Skin of body (tissue), 1 donor: ENCODE measurements at regions not wholly inside any gene's neighbourhood (a gene's known extent, or its start where the extent isn't known, plus 50 kb on each side); places are given as distances from the start of the nearest gene placed in this dataset.

ENCODE experiments used
- DNase-seq: peaks from one replicate; lab custom pipeline; 2025; lab: John Stamatoyannopoulos, UW

DNA sequence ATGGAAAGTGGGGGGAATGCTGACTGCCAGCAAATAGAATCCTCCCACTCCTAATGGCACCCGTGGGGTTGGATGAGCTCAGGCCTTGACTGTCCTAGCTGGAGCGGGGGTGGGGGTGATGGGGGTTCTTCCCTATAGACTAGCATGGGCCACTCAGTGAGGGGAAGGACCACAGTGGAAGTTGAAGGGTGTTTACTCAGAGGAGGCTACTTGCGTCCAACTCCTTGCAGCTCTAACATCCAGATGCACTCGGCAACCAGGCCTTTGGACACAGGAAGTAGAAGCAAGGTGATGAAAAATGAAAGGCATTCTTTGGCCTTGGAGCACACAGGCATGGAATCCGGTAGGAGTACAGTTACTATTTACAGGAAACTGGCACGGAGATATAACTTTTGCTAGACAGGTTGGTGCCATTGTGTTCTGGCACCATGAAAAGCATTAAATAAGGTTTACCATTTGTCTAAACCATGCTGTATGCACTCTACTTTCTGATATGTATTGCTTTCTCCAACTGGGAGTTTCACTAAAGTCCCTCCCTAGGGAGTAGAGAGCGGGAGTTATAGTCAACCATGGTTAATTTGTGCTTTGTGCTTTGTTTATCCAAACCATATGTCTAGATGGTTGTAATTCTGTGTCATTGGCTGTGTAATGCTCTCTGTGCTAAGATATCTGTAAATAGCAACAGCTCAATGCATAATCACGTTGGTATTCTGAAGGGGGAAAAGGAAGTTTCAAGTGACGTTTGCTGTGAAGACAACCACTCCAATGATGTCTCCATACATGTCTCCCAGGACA is 125.3 kb downstream of the TSHZ3 start:
- DNase-seq = peak; percentile 95

DNA sequence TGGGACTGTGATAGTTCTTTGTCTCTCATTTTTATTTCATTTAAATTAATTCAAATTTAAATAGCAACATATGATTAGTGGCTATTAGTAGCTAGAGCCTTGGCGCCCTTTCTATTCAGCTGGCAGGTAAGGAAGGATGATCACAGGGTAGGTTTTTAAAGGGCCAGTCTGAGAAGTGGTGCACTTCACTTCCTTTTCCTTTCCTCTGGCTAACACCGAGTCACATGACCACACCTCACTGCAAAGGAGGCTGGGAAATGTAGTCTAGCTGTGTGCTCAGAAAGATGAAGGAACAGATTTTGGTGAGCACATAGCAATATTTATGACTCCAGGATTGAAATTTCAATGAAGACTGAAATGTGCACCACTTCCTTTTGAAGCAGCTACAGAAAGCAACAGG is 128.7 kb downstream of the TSHZ3 start:
- DNase-seq = no peak

GRCh38 chr19:31214997-31215396 is 134.2 kb downstream of the TSHZ3 start:
- DNase-seq = no peak

- DNase-seq = peak; percentile 56
Measured at GRCh38 chr19:31214086-31214485, 135.2 kb downstream of the TSHZ3 start.

GRCh38 chr19:31211088-31211487 is 138.1 kb downstream of the TSHZ3 start:
- no peak for DNase-seq

DNA sequence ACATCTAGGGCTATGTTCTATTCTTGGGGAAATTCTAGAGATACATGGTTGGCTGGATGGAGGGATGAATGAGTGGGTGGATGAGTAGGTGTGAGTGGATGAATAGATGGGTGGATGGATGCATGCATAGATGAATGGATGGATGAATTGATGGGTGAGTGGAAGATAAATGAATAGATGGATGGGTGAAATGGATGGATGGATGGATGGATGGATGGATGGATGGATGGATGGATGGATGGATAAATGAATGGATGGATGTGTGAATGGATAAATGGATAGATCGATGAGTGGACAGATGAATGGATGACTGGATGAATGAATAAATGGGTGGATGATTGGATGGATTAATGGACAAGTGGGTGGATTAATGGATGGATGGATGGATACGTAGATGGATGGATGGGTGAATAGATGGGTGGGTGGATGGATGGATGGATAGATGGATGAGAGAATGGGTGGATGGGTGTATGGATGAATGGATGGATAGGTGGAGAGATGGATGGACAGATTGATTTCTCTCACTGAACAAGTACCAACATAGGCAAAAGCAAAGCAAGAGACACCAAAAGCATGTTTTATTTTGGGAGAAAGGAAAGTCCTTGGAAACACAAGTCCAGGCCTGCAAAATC is 143.2 kb downstream of the TSHZ3 start:
- DNase-seq = no peak

GRCh38 chr19:31204115-31204514 is 145.1 kb downstream of the TSHZ3 start:
- DNase-seq = no peak

DNA sequence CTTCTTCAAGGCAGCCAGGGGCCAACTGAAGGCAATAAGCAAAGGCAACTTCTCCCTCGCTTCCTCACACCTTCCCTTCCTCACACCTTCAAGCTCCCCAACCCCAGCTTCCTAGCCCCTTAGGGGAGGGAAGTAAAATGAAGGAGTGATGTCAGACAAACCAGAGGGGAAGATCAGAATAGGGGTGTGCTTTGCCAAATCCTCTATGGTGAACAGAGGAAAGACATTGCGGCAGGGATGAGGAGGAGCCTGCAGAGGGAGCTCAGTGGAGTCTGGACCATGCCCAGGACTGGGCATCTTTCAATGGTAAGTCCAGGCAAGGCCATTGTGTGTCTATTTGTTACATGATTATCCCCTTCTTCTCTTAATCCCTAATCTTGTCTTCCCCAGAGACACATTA is 164.0 kb downstream of the TSHZ3 start:
- DNase-seq = no peak

DNA sequence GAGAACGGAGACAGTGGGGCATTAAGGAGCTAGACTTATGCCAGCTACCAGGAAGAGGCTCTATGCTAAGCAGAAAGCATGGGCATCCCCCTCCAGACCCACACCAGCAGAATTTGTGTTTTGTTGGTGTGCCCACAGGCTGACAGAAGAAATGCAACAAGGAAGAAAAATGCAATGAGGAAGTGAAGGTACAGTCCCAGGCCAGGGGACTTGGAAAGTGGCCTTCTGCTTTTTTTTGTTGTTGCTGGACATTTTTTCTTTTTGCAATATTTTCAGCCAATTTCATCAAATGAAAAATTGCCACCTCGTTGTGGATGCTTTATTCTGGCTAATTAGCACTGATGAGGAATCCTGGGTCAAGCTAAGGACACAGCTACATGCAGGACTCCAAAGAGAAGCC is 167.7 kb downstream of the TSHZ3 start:
- DNase-seq = no peak

- DNase-seq = no peak
Measured at GRCh38 chr19:31180907-31181306, 168.3 kb downstream of the TSHZ3 start.

DNA sequence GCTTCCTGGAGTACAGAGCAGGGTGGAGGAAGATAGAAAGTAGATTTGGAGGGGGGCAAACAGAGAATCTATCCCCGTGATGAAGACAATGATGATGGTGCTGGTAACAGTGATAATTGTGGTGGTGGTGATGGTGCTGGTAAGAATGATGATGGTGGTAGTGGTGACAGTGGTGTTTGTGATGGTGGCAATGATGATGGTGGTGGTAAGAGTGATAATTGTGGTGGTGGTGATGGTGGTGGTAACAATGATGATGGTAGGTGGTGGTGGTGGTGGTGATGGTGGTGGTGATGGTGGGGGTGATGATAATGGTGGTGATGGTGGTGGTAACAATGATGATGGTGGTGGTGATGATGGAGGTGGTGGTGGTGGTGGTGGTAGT is 169.8 kb downstream of the TSHZ3 start:
- DNase-seq = no peak

DNA sequence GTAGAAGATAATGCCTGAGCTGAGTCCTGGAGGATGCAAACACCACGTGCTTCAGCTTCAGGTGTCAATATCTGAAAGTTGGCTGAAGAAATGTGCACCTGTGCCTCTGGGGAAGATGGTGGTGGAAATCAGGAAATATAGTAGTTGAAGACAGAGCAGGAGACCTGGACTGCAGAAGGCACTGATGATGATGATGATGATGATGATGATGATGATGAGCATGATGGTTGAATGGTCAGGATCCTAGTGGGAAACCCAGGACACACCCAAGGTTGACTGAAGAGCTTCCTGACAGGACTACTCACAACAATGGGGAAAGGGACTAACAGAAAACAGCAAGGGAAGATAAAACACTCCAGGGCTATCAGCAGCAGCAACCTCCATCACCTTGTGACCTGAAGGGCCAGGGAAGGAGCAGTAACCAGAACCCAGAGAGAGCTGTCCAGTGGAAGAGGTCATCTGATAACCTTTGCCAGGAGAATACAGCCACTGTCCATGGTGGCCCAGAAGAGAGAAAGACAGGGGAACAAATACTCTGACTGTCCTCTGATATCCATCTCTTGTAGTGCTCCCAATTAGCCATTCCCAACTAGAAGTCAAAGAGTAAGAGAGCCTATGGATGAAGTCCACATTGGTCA is 170.3 kb downstream of the TSHZ3 start:
- no peak for DNase-seq

GRCh38 chr19:31177246-31177645 is 172.0 kb downstream of the TSHZ3 start:
- no peak for DNase-seq

- DNase-seq = no peak
Measured at GRCh38 chr19:31175564-31176348, 173.5 kb downstream of the TSHZ3 start.

- DNase-seq = no peak
Measured at GRCh38 chr19:31174948-31175347, 174.3 kb downstream of the TSHZ3 start.

DNA sequence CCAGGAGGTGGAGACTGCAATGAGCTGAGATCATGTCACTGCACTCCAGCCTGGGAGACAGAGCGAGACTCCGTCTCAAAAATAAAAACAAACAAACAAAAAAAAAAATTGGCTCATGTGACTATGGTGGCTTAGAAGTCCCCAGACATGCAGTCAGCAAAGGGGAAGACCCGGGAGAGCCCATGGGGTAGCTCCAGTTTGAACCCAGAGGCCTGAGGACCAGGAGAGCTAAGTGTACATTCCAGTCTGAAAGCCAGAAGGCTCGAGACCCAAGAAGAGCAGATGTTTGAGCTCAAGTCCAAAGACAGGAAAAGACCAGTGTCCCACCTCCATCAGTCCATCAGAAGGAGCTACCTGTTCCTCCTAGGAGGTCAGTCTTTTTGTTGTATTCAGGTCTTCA is 175.2 kb downstream of the TSHZ3 start:
- DNase-seq = no peak

GRCh38 chr19:31171936-31172335 is 177.3 kb downstream of the TSHZ3 start:
- DNase-seq = no peak

GRCh38 chr19:31170046-31170445 is 179.2 kb downstream of the TSHZ3 start:
- DNase-seq = no peak

GRCh38 chr19:31168106-31168625 is 181.1 kb downstream of the TSHZ3 start:
- DNase-seq = no peak

DNA sequence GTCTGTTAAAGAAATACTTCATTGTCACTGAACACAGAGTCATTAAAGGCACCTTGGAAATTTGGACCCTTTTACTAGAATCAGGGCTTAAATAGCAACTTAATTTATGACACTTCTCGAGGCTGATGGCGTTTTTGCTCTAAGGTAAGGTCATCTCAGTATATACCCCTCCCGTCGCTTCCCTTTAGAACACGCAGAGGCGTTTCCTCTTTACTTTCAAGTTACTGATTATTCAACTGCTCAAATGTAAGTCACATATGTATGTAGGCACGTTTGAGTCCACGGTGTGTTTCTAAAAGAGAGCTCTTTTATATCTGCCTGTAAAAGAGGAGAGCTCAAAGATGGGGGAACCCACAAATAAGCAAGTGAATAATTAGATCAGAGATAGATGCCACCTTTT is 181.5 kb downstream of the TSHZ3 start:
- no peak for DNase-seq

DNA sequence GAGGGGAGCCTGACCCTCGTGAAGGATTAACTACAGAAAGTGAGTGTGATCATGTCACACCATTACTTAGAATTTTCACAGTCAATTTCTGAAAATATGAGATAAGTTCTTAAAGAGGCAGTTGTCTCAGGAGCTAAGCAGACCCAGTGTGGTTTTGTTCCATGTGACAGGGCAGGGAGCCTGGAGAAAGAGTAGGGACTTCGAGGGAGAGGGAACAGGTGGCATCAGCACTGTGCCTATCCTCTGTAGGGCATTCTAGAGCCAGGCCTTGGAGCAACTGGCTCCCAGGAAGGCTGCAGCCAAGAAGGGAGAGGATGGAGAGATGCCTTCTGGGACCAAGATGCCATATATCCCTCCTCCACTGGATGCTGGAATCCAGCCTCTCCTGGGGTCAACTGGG is 183.0 kb downstream of the TSHZ3 start:
- DNase-seq = no peak

DNA sequence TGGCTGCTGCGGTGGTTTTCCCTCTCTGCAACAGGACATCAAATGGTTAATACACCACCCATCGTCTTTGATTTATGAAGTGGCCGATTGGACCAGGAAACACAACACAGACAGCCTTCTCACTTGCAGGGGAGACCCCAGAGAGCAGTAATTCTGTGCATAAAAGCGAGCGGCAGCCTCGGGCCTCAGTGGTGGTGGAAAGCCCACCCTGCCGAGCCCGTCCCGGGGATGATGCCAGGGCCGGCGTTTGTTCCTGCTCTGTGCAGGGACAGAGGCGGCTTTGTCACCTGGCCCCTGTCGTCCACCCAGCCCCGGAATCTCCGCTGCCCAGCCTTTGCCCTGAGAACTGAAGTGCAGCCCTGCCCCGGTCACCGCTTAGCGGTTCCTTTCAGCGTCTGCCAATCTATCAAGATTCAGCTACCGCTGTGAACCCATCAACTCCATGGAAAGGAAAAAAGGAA is 184.4 kb downstream of the TSHZ3 start:
- no peak for DNase-seq
